DOHH2 (cell line): ENCODE measurements at regions not wholly inside any gene's neighbourhood (a gene's known extent, or its start where the extent isn't known, plus 50 kb on each side); places are given as distances from the start of the nearest gene placed in this dataset.

Experiments used
- H3F3A ChIP-seq: fragments of 200-600 bp; sonication (generic), shearing (Covaris generic); 2 replicates; pipeline ENCODE4 v1.6.0; 2016; ENCODE audit warnings: antibody characterized with exemption, mild to moderate bottlenecking; ENCODE audit not compliant: control insufficient read depth, insufficient read depth
- H3K27ac ChIP-seq: fragments of 200-600 bp; sonication (generic); 2 replicates; pipeline ENCODE4 v1.5.1; 2014; ENCODE audit warnings: low read depth, mild to moderate bottlenecking, low read length, moderate library complexity
- H3K27me3 ChIP-seq: fragments of 200-600 bp; sonication (generic); 2 replicates; pipeline ENCODE4 v1.6.1; 2014; ENCODE audit warnings: mild to moderate bottlenecking, low read length, mixed read lengths; ENCODE audit not compliant: control insufficient read depth
- H3K36me3 ChIP-seq: fragments of 200-600 bp; sonication (generic); 2 replicates; pipeline ENCODE4 v1.6.1; 2014; ENCODE audit warnings: mild to moderate bottlenecking, low read length, moderate library complexity, mixed read lengths; ENCODE audit not compliant: control insufficient read depth
- H3K4me1 ChIP-seq: fragments of 200-600 bp; sonication (generic); 2 replicates; pipeline ENCODE4 v1.6.1; 2014; ENCODE audit warnings: mild to moderate bottlenecking, low read length, mixed read lengths; ENCODE audit not compliant: control insufficient read depth
- H3K4me2 ChIP-seq: fragments of 200-600 bp; sonication (generic); 2 replicates; pipeline ENCODE4 v1.6.0; 2014; ENCODE audit warnings: mild to moderate bottlenecking, low read length, moderate library complexity
- H3K4me3 ChIP-seq: fragments of 200-600 bp; sonication (generic); 2 replicates; pipeline ENCODE4 v1.5.1; 2014; ENCODE audit warnings: mild to moderate bottlenecking, low read length, mixed read lengths
- H3K79me2 ChIP-seq: fragments of 200-600 bp; sonication (generic); 2 replicates; pipeline ENCODE4 v1.6.1; 2014; ENCODE audit warnings: mild to moderate bottlenecking, low read length, mixed read lengths; ENCODE audit not compliant: control insufficient read depth
- H3K9me2 ChIP-seq: fragments of 200-600 bp; sonication (generic); replicated peaks from 2 replicates; pipeline ENCODE4 v1.6.1; 2014; ENCODE audit warnings: mild to moderate bottlenecking, low read length, mixed read lengths; ENCODE audit not compliant: control insufficient read depth
- H3K9me3 ChIP-seq: fragments of 200-600 bp; sonication (generic); 2 replicates; pipeline ENCODE4 v1.6.1; 2014; ENCODE audit warnings: antibody characterized with exemption, low read length, mixed read lengths; ENCODE audit not compliant: control insufficient read depth, insufficient read depth
- H4K20me1 ChIP-seq: fragments of 200-600 bp; sonication (generic); 2 replicates; pipeline ENCODE4 v1.6.0; 2014; ENCODE audit warnings: low read depth, mild to moderate bottlenecking, antibody characterized with exemption, low read length, moderate library complexity; ENCODE audit not compliant: control insufficient read depth, insufficient read depth
- EZH2phosphoT487 ChIP-seq: fragments of 200-600 bp; sonication (generic); IDR thresholded peaks from 2 replicates; pipeline ENCODE4 v1.6.1; 2017; ENCODE audit warnings: borderline replicate concordance, mild to moderate bottlenecking, antibody characterized with exemption, low read length, moderate library complexity, mixed read lengths
- TF ChIP-seq, protein P1 (sequence below): fragments of 200-600 bp; sonication (generic); IDR thresholded peaks from one replicate; pipeline ENCODE4 v1.5.1; 2014; ENCODE audit warnings: antibody characterized with exemption, mild to moderate bottlenecking, low read depth, low read length; ENCODE audit not compliant: poor library complexity, severe bottlenecking

DNA sequence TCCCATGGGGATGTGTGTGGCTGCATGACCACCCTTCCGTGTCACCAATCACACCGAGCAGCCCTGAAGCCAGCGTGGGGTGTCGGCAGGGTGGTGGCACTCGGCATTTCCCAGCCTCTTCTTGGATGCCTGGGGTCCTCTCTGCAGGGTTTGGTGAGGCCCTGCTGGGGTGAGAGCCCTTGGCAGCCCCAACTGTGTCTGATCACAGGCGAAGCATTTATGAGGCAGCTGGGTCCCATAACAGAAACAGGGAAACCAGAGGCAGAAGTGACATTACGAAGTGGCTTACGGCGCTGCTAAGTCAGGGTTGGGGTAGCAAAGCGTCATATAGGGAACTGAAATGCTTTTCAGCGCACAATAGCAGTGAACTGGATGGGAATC, 92.3 kb upstream of the SEPTIN5 start:
- Histone ChIP-seq H3K27ac (peak overlapping the region; percentile 47), H3K9me2 (no peaks in the 10 kb centered on the region), H3K27me3 (0 out of 2 replicates have a peak, but pooled peaks cover 2% of the 10 kb centered on the region), H3K79me2 (no peaks in the 10 kb centered on the region), H3K9me3 (no peaks in the 10 kb centered on the region), H3K4me2 (peak overlapping the region; percentile 97), H3K4me3 (peak overlapping the region; percentile 66), H3K36me3 (no peaks in the 10 kb centered on the region), H3K4me1 (peaks cover 52% of the 10 kb centered on the region), H3F3A (peaks cover 7% of the 10 kb centered on the region; the same call in 1 of the 2 replicates), H4K20me1 (no peaks in the 10 kb centered on the region)
- TF ChIP-seq, protein P1, sequence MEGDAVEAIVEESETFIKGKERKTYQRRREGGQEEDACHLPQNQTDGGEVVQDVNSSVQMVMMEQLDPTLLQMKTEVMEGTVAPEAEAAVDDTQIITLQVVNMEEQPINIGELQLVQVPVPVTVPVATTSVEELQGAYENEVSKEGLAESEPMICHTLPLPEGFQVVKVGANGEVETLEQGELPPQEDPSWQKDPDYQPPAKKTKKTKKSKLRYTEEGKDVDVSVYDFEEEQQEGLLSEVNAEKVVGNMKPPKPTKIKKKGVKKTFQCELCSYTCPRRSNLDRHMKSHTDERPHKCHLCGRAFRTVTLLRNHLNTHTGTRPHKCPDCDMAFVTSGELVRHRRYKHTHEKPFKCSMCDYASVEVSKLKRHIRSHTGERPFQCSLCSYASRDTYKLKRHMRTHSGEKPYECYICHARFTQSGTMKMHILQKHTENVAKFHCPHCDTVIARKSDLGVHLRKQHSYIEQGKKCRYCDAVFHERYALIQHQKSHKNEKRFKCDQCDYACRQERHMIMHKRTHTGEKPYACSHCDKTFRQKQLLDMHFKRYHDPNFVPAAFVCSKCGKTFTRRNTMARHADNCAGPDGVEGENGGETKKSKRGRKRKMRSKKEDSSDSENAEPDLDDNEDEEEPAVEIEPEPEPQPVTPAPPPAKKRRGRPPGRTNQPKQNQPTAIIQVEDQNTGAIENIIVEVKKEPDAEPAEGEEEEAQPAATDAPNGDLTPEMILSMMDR, result no peak
- TF ChIP-seq EZH2phosphoT487, result no peak

DNA sequence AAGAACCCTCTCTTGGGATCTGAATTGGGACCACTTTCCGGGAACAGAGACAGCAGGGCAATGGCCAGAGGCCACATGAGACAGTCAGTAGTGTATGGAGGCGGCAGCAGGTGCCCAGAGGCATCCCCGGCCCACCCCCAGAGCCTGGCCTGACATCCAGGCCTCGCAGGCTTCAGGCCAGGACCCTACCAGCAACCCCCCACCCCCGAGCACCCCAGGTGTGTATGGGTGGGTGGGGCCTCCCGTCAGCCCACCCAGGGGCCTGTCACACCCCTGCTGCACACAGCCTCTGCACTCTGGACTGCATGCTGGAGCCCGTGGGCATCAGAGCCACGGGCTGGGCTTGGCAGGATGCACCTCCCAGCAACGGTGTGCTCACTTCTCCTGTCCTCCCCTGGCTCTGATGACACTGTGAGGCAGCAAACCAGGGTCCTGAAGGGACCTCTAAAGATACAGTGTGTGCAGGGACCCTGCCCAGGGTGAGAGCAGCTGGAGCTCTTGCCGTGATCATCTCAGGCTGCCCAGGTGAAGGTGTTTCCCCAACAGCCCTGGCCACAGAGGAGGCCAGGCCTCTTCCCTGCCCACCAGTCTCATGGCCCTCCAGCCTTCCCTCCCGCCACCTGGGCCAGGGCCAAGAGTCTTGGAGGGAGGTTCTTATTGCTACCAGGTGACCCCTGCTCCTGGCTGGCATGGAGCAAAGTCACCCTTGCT, 88.8 kb upstream of the SEPTIN5 start:
- no peak overlapping the region for H3K4me2 ChIP-seq
- H3K79me2 ChIP-seq, result no peaks in the 10 kb centered on the region
- H3K27me3 ChIP-seq, result 0 out of 2 replicates have a peak, but pooled peaks cover 2% of the 10 kb centered on the region
- no peaks in the 10 kb centered on the region for H3K9me2 ChIP-seq
- peaks cover 29% of the 10 kb centered on the region for H3K4me1 ChIP-seq
- no peaks in the 10 kb centered on the region for H3K36me3 ChIP-seq
- no peak overlapping the region for H3K27ac ChIP-seq
- H4K20me1 ChIP-seq, result no peaks in the 10 kb centered on the region
- TF ChIP-seq EZH2phosphoT487, result no peak
- TF ChIP-seq, protein P1, result no peak
- no peak overlapping the region for H3K4me3 ChIP-seq
- no peaks in the 10 kb centered on the region for H3K9me3 ChIP-seq
- peaks cover 3% of the 10 kb centered on the region; the same call in 1 of the 2 replicates for H3F3A ChIP-seq

DNA sequence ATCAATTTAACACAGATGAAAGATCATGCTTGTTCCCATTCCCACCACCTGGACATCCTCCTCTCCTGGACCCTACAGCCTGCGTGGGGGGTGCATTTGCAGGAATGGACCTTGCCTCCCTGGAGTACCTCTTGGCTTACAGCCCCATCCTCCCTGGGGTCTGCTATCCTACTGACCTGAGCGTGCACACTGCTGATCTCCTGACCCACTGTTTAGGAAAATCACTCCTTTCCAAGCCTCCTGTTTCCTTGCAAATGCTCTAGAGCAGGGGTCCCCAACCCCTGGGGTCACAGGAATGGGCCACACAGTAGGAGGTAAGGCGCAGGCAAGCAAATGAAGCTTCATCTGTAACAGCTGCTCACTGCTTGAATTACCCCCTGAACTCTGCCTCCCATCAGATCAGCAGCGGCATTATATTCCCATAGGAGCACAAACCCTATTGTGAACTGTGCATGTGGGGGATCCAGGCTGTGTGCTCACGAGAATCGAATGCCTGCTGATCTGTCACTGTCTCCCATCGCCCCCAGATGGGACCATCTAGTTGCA, 88.2 kb upstream of the SEPTIN5 start:
- Histone ChIP-seq H3K79me2 (no peaks in the 10 kb centered on the region), H4K20me1 (no peaks in the 10 kb centered on the region), H3K27ac (no peak overlapping the region), H3K9me2 (no peaks in the 10 kb centered on the region), H3K4me1 (peaks cover 23% of the 10 kb centered on the region), H3K4me3 (no peak overlapping the region), H3K4me2 (no peak overlapping the region), H3K9me3 (no peaks in the 10 kb centered on the region), H3K27me3 (0 out of 2 replicates have a peak, but pooled peaks cover 2% of the 10 kb centered on the region), H3F3A (peaks cover 3% of the 10 kb centered on the region; the same call in 1 of the 2 replicates), H3K36me3 (no peaks in the 10 kb centered on the region)
- no peak for TF ChIP-seq EZH2phosphoT487
- TF ChIP-seq, protein P1, result no peak
